ENCODE measurements at regions not wholly inside any gene's neighbourhood (a gene's known extent, or its start where the extent isn't known, plus 50 kb on each side); places are given as distances from the start of the nearest gene placed in this dataset.

- no peak for TF ChIP-seq CTCF (IDR thresholded peaks at IDR 0.05)
- TF ChIP-seq POLR2A (IDR thresholded peaks at IDR 0.05) = no peak
Observed at GRCh38 chr12:60830381-60830780, 1234.6 kb downstream of the SLC16A7 start.

Data from sigmoid colon (tissue), 3 donors.